Parathyroid adenoma (tissue), 2 donors: ENCODE measurements at regions not wholly inside any gene's neighbourhood (a gene's known extent, or its start where the extent isn't known, plus 50 kb on each side); places are given as distances from the start of the nearest gene placed in this dataset.

Experiments used
- H2AFZ ChIP-seq: fragments of 300-600 bp; sonication (generic); one replicate; pipeline ENCODE4 v1.7.0; 2017; ENCODE audit warnings: antibody characterized with exemption, mild to moderate bottlenecking
- H3K27ac ChIP-seq: fragments of 300-600 bp; sonication (generic); one replicate; pipeline ENCODE4 v1.7.0; 2017
- H3K27me3 ChIP-seq: fragments of 300-600 bp; sonication (generic); one replicate; pipeline ENCODE4 v1.7.0; 2017; ENCODE audit warnings: low read length; ENCODE audit not compliant: control insufficient read depth, insufficient read depth
- H3K36me3 ChIP-seq: fragments of 300-600 bp; sonication (generic); one replicate; pipeline ENCODE4 v1.7.0; 2017; ENCODE audit warnings: low read length; ENCODE audit not compliant: control insufficient read depth, insufficient read depth
- H3K4me1 ChIP-seq: fragments of 300-600 bp; sonication (generic); one replicate; pipeline ENCODE4 v1.7.0; 2017; ENCODE audit warnings: control low read depth
- H3K4me2 ChIP-seq: fragments of 300-600 bp; sonication (generic); one replicate; pipeline ENCODE4 v1.7.0; 2017; ENCODE audit warnings: low read length
- H3K4me3 ChIP-seq: fragments of 300-600 bp; sonication (generic); one replicate; pipeline ENCODE4 v1.7.0; 2017; ENCODE audit warnings: low read depth, low read length
- H3K79me2 ChIP-seq: fragments of 300-600 bp; sonication (generic); one replicate; pipeline ENCODE4 v1.7.0; 2017; ENCODE audit warnings: control low read depth
- H3K9ac ChIP-seq: fragments of 300-600 bp; sonication (generic); one replicate; pipeline ENCODE4 v1.7.0; 2017; ENCODE audit warnings: mild to moderate bottlenecking
- H3K9me3 ChIP-seq: fragments of 300-600 bp; sonication (generic); one replicate; pipeline ENCODE4 v1.7.0; 2017; ENCODE audit warnings: low read length; ENCODE audit not compliant: control insufficient read depth
- TF ChIP-seq, protein P1 (sequence below): fragments of 300-600 bp; sonication (generic); IDR thresholded peaks from one replicate; pipeline ENCODE4 v1.7.0; 2017; ENCODE audit warnings: antibody characterized with exemption, mild to moderate bottlenecking
- donor health status: primary hyperparathyroidism.

DNA sequence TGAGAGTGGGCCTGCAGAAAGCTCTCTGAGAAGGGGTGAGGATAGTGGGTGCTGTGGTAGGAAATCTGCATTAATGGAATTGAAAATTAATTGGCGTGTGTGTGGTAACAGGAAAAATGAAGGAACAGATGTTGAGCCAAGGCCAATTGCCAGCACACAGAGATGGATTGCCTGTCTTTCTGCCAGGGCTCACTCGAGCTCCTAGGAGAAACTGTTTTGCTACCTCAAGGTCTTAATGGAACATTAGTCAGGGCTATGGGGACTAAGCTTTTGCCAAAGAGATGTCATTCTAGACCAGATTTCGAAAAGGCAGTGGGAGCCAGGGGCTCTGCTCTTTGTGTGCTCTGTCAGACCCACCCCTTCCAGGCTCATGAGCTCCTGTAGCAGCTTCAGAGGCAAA, 124.0 kb upstream of the EFNA5 start:
- Histone ChIP-seq H3K27me3 (no peaks in the 10 kb centered on the region), H2AFZ (no peak overlapping the region), H3K79me2 (no peaks in the 10 kb centered on the region), H3K9me3 (no peaks in the 10 kb centered on the region), H3K4me2 (no peak overlapping the region), H3K27ac (no peak overlapping the region), H3K4me3 (no peak overlapping the region), H3K9ac (no peak overlapping the region), H3K4me1 (no peaks in the 10 kb centered on the region), H3K36me3 (no peaks in the 10 kb centered on the region)
- TF ChIP-seq, protein P1, sequence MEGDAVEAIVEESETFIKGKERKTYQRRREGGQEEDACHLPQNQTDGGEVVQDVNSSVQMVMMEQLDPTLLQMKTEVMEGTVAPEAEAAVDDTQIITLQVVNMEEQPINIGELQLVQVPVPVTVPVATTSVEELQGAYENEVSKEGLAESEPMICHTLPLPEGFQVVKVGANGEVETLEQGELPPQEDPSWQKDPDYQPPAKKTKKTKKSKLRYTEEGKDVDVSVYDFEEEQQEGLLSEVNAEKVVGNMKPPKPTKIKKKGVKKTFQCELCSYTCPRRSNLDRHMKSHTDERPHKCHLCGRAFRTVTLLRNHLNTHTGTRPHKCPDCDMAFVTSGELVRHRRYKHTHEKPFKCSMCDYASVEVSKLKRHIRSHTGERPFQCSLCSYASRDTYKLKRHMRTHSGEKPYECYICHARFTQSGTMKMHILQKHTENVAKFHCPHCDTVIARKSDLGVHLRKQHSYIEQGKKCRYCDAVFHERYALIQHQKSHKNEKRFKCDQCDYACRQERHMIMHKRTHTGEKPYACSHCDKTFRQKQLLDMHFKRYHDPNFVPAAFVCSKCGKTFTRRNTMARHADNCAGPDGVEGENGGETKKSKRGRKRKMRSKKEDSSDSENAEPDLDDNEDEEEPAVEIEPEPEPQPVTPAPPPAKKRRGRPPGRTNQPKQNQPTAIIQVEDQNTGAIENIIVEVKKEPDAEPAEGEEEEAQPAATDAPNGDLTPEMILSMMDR, result no peak

DNA sequence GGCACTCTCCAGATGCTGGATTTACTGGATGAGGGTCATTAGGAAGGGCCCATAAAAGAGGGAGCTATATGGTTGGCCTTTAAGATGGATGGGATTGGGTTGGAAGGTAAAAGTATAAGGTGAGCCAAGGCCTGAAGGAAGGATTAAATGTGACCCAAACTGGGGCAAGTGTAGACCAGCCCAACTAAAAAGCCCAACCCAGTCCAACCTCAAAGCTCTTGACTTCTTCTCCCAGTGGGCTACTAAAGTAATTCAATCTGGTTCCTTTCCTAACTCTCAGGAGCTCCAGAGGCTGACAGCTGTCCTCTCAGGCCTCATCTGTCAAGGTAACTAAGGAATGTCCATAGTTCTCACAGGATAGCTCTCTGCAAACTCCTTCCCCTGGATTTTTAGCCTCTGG, 122.2 kb upstream of the EFNA5 start:
- TF ChIP-seq, protein P1, result no peak
- no peak overlapping the region for H2AFZ ChIP-seq
- H3K36me3 ChIP-seq, result no peaks in the 10 kb centered on the region
- H3K9me3 ChIP-seq, result no peaks in the 10 kb centered on the region
- no peak overlapping the region for H3K27ac ChIP-seq
- H3K4me3 ChIP-seq, result no peak overlapping the region
- H3K9ac ChIP-seq, result no peak overlapping the region
- H3K27me3 ChIP-seq, result no peaks in the 10 kb centered on the region
- no peaks in the 10 kb centered on the region for H3K4me1 ChIP-seq
- no peaks in the 10 kb centered on the region for H3K79me2 ChIP-seq
- no peak overlapping the region for H3K4me2 ChIP-seq

DNA sequence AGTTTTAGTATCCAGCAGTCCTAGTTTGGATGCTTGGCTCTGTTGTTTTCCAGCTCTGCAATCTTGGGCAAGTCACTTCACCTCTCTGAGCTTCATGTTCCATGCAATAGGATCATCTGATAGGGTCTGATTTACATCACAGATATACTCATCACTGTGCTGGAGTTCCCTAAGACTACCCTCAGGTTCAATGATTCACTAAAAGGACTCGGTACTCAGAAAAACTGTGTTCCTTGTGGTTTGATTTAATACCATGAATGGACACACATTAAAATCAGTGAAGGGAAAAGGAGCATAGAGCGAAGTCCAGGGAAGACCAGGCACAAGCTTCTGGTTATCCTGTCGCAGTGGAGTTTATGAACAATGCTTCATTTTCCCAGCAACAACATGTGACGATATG, 119.9 kb upstream of the EFNA5 start:
- H2AFZ ChIP-seq, result no peak overlapping the region
- H3K27me3 ChIP-seq, result no peaks in the 10 kb centered on the region
- TF ChIP-seq, protein P1, result no peak
- no peaks in the 10 kb centered on the region for H3K4me1 ChIP-seq
- H3K79me2 ChIP-seq, result no peaks in the 10 kb centered on the region
- no peaks in the 10 kb centered on the region for H3K36me3 ChIP-seq
- H3K4me3 ChIP-seq, result no peak overlapping the region
- no peak overlapping the region for H3K4me2 ChIP-seq
- H3K9ac ChIP-seq, result no peak overlapping the region
- H3K9me3 ChIP-seq, result no peaks in the 10 kb centered on the region
- H3K27ac ChIP-seq, result no peak overlapping the region

DNA sequence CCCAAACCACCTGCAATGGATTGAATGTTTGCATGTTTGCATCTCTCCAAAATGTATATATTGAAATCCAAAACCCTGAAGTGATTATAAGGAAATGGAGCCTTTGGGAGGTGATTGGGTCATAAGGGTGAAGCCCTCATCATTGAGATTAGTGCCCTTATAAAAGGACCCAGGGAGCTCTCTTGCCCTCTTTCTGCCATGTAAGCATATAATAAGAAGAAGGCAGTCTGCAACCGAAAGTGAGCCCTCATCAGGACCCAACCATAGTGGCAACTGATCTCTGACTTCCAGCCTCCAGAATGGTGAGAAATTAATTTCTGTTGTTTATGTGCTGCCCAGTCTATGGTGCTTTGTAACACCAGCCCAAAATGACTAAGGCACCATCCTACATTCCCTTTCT, 115.7 kb upstream of the EFNA5 start:
- Histone ChIP-seq H3K4me1 (no peaks in the 10 kb centered on the region), H3K4me2 (no peak overlapping the region), H3K27me3 (no peaks in the 10 kb centered on the region), H3K27ac (no peak overlapping the region), H3K36me3 (no peaks in the 10 kb centered on the region), H3K79me2 (no peaks in the 10 kb centered on the region), H2AFZ (no peak overlapping the region), H3K9ac (no peak overlapping the region), H3K4me3 (no peak overlapping the region), H3K9me3 (peaks cover 4% of the 10 kb centered on the region)
- TF ChIP-seq, protein P1, result no peak

DNA sequence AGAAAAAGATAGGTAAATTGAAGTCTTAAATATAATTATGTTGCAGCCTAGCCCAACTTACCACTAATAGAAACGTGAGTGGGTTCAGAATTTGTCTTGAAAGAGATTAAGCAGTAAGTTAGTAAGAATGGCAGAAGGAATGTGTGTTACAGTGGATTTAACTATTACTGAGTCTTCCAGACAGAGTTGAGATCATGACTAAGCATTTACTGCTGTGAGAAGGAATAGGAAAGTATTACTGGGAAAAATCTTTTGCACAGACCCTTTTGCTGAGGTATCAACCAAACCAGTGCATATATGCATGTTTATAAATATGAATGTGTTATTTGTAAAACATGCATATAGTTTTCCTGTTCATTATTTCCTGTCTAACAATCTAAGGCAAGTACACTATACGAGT, 112.8 kb upstream of the EFNA5 start:
- Histone ChIP-seq H3K79me2 (no peaks in the 10 kb centered on the region), H3K9ac (no peak overlapping the region), H2AFZ (no peak overlapping the region), H3K4me3 (no peak overlapping the region), H3K27me3 (no peaks in the 10 kb centered on the region), H3K4me2 (no peak overlapping the region), H3K9me3 (peaks cover 7% of the 10 kb centered on the region), H3K27ac (no peak overlapping the region), H3K4me1 (no peaks in the 10 kb centered on the region), H3K36me3 (no peaks in the 10 kb centered on the region)
- TF ChIP-seq, protein P1, result no peak
